H1 (cell line): ENCODE measurements at regions not wholly inside any gene's neighbourhood (a gene's known extent, or its start where the extent isn't known, plus 50 kb on each side); places are given as distances from the start of the nearest gene placed in this dataset.

Experiments
- CEBPB ChIP-seq: IDR thresholded peaks from 2 replicates; pipeline ENCODE4 v1.6.1; 2012; ENCODE audit warnings: low read depth, low read length
- NANOG ChIP-seq: IDR thresholded peaks from 2 replicates; pipeline ENCODE4 v1.6.1; 2011; ENCODE audit warnings: low read length, low read depth, mild to moderate bottlenecking, inconsistent platforms; ENCODE audit not compliant: insufficient read depth, poor library complexity, severe bottlenecking
- POLR2A ChIP-seq, 2 experiments: IDR thresholded peaks; 1 replicate in 1 of 2; 2 replicates in 1 of 2; pipeline ENCODE4 v1.6.1; 2011; ENCODE audit warnings: low read depth in 2 of 2, low read length in 2 of 2, mild to moderate bottlenecking in 2 of 2; ENCODE audit errors: control extremely low read depth in 1 of 2
- POLR2AphosphoS5 ChIP-seq: IDR thresholded peaks from 2 replicates; pipeline ENCODE4 v1.6.1; 2011; ENCODE audit warnings: low read depth, low read length
- RAD21 ChIP-seq, 2 experiments: IDR thresholded peaks in 1 of 2; conservative IDR thresholded peaks in 1 of 2; 2 replicates each; pipeline ENCODE4 v1.6.1; 2011; ENCODE audit warnings: low read depth in 2 of 2, low read length in 2 of 2, improper control_type of control experiment in 1 of 2, inconsistent platforms in 1 of 2, mild to moderate bottlenecking in 1 of 2, moderate library complexity in 1 of 2
- RXRA ChIP-seq: IDR thresholded peaks from 2 replicates; pipeline ENCODE4 v1.6.1; 2011; ENCODE audit warnings: low read depth, mild to moderate bottlenecking, low read length, moderate library complexity; ENCODE audit not compliant: insufficient read depth
- SP1 ChIP-seq: IDR thresholded peaks from 2 replicates; pipeline ENCODE4 v1.6.1; 2011; ENCODE audit warnings: low read depth, low read length
- SUZ12 ChIP-seq: fragments of 200-600 bp; sonication (generic); IDR thresholded peaks from 2 replicates; pipeline ENCODE4 v1.6.1; 2012; ENCODE audit warnings: mild to moderate bottlenecking, inconsistent platforms, low read length, moderate library complexity, mixed read lengths
- TCF12 ChIP-seq: IDR thresholded peaks from 2 replicates; pipeline ENCODE4 v1.6.1; 2011; ENCODE audit warnings: low read depth, mild to moderate bottlenecking, low read length
- TEAD4 ChIP-seq: IDR thresholded peaks from 2 replicates; pipeline ENCODE4 v1.6.1; 2012; ENCODE audit warnings: low read depth, low read length, inconsistent platforms, mixed read lengths
- TF ChIP-seq, protein P1 (sequence below), 3 experiments: IDR thresholded peaks; 1 replicate in 2 of 3; 2 replicates in 1 of 3; pipeline versions ENCODE4 v1.5.1 to v1.6.1; 2011; ENCODE audit warnings: low read length in 3 of 3, mild to moderate bottlenecking in 3 of 3, inconsistent platforms in 2 of 3, low read depth in 1 of 3, moderate library complexity in 1 of 3; ENCODE audit not compliant: insufficient read depth in 1 of 3; ENCODE audit errors: control extremely low read depth in 1 of 3
- TF ChIP-seq, protein P2 (sequence below): IDR thresholded peaks from 2 replicates; pipeline ENCODE4 v1.6.1; 2011; ENCODE audit warnings: low read depth, mild to moderate bottlenecking, low read length; ENCODE audit not compliant: insufficient read depth
- TF ChIP-seq, protein P3 (sequence below): IDR thresholded peaks from 2 replicates; pipeline ENCODE4 v1.6.1; 2011; ENCODE audit warnings: low read length, improper control_type of control experiment

DNA sequence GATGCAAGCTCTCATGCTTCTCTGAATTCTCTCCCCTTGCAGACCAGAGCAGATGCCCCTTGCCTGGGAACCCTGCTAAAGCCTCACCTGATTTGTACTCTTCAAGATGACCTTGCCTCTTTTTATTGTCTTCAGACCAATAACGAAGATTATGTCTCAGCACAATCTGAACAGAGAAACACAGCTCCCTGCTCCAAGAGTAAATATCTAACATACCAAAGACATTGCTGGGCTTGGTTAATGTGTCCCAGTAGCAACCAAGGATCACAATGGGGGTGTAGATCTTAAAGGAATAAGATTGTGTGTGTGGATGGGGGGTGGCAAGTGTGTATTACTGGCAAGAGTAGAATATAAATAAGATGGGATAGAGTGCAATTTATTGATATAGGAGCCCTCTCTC is 67.6 kb upstream of the LHFPL2 start:
- TF ChIP-seq, protein P1, sequence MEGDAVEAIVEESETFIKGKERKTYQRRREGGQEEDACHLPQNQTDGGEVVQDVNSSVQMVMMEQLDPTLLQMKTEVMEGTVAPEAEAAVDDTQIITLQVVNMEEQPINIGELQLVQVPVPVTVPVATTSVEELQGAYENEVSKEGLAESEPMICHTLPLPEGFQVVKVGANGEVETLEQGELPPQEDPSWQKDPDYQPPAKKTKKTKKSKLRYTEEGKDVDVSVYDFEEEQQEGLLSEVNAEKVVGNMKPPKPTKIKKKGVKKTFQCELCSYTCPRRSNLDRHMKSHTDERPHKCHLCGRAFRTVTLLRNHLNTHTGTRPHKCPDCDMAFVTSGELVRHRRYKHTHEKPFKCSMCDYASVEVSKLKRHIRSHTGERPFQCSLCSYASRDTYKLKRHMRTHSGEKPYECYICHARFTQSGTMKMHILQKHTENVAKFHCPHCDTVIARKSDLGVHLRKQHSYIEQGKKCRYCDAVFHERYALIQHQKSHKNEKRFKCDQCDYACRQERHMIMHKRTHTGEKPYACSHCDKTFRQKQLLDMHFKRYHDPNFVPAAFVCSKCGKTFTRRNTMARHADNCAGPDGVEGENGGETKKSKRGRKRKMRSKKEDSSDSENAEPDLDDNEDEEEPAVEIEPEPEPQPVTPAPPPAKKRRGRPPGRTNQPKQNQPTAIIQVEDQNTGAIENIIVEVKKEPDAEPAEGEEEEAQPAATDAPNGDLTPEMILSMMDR (IDR thresholded peaks at IDR 0.05; ENCODE audit: control extremely low read depth in 1 of 3, insufficient read depth in 1 of 3, low read depth in 1 of 3, low read length in 3 of 3), result no peak
- TF ChIP-seq POLR2A (IDR thresholded peaks at IDR 0.05; ENCODE audit: control extremely low read depth in 1 of 2, low read depth in 2 of 2, low read length in 2 of 2), result no peak
- TF ChIP-seq, protein P2, sequence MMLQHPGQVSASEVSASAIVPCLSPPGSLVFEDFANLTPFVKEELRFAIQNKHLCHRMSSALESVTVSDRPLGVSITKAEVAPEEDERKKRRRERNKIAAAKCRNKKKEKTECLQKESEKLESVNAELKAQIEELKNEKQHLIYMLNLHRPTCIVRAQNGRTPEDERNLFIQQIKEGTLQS, result no peak
- TF ChIP-seq, protein P3, sequence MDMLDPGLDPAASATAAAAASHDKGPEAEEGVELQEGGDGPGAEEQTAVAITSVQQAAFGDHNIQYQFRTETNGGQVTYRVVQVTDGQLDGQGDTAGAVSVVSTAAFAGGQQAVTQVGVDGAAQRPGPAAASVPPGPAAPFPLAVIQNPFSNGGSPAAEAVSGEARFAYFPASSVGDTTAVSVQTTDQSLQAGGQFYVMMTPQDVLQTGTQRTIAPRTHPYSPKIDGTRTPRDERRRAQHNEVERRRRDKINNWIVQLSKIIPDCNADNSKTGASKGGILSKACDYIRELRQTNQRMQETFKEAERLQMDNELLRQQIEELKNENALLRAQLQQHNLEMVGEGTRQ, result no peak
- no peak for TF ChIP-seq SP1
- TF ChIP-seq RXRA, result no peak
- TF ChIP-seq RAD21 (IDR thresholded peaks at IDR 0.05 in 1 of 2, conservative IDR thresholded peaks at IDR 0.05 in 1 of 2; ENCODE audit: low read depth in 2 of 2, low read length in 2 of 2), result no peak
- no peak for TF ChIP-seq SUZ12
- no peak for TF ChIP-seq TEAD4
- no peak for TF ChIP-seq POLR2AphosphoS5
- TF ChIP-seq TCF12, result no peak
- no peak for TF ChIP-seq CEBPB
- TF ChIP-seq NANOG, result no peak
